Osteocyte (in vitro differentiated cells): ENCODE measurements at regions not wholly inside any gene's neighbourhood (a gene's known extent, or its start where the extent isn't known, plus 50 kb on each side); places are given as distances from the start of the nearest gene placed in this dataset.

ENCODE experiments used
- DNase-seq: peaks from one replicate; pipeline ENCODE4 v3.0.0; 2021; ENCODE audit warnings: mixed read lengths; ENCODE audit not compliant: unreplicated experiment; ENCODE audit errors: extremely low spot score
- H3K27ac Mint-ChIP-seq: one replicate; pipeline ENCODE4 v1.8.0; 2021; ENCODE audit warnings: mild to moderate bottlenecking, mixed read lengths; ENCODE audit not compliant: unreplicated experiment
- H3K27me3 Mint-ChIP-seq: one replicate; pipeline ENCODE4 v1.8.0; 2021; ENCODE audit warnings: mixed read lengths; ENCODE audit not compliant: unreplicated experiment
- H3K36me3 Mint-ChIP-seq: one replicate; pipeline ENCODE4 v1.8.0; 2021; ENCODE audit warnings: mixed read lengths; ENCODE audit not compliant: unreplicated experiment
- H3K4me1 Mint-ChIP-seq: one replicate; pipeline ENCODE4 v1.8.0; 2021; ENCODE audit warnings: mixed read lengths; ENCODE audit not compliant: unreplicated experiment
- H3K4me3 Mint-ChIP-seq: one replicate; pipeline ENCODE4 v1.8.0; 2021; ENCODE audit warnings: mild to moderate bottlenecking, moderate library complexity, mixed read lengths; ENCODE audit not compliant: unreplicated experiment
- H3K9me3 Mint-ChIP-seq: one replicate; pipeline ENCODE4 v1.8.0; 2021; ENCODE audit warnings: mixed read lengths; ENCODE audit not compliant: unreplicated experiment
- CTCF ChIP-seq: fragments of 200-600 bp; sonication (generic); IDR thresholded peaks from 2 replicates; pipeline ENCODE4 v1.5.0; 2021; ENCODE audit warnings: antibody characterized with exemption, mild to moderate bottlenecking, moderate library complexity

- no peak for TF ChIP-seq CTCF
- H3K4me1 Mint-ChIP-seq: no peaks in the 10 kb centered on the region
- DNase-seq: no peak
- no peak overlapping the region for H3K27ac Mint-ChIP-seq
- H3K9me3 Mint-ChIP-seq: peaks cover 25% of the 10 kb centered on the region
- H3K4me3 Mint-ChIP-seq: no peak overlapping the region
- H3K27me3 Mint-ChIP-seq: no peaks in the 10 kb centered on the region
- H3K36me3 Mint-ChIP-seq: no peaks in the 10 kb centered on the region
Observed at GRCh38 chr13:52949742-52950141, 78.9 kb upstream of the OLFM4 start.

GRCh38 chr13:52949044-52949443 is 79.6 kb upstream of the OLFM4 start:
- H3K36me3 Mint-ChIP-seq: no peaks in the 10 kb centered on the region
- H3K4me1 Mint-ChIP-seq: no peaks in the 10 kb centered on the region
- H3K27ac Mint-ChIP-seq: no peak overlapping the region
- H3K9me3 Mint-ChIP-seq: peaks cover 31% of the 10 kb centered on the region
- no peak for TF ChIP-seq CTCF
- no peaks in the 10 kb centered on the region for H3K27me3 Mint-ChIP-seq
- DNase-seq: no peak
- H3K4me3 Mint-ChIP-seq: no peak overlapping the region

- H3K36me3 Mint-ChIP-seq: no peaks in the 10 kb centered on the region
- peaks cover 37% of the 10 kb centered on the region for H3K9me3 Mint-ChIP-seq
- H3K27ac Mint-ChIP-seq: no peak overlapping the region
- no peaks in the 10 kb centered on the region for H3K27me3 Mint-ChIP-seq
- no peak for TF ChIP-seq CTCF
- no peak for DNase-seq
- no peaks in the 10 kb centered on the region for H3K4me1 Mint-ChIP-seq
- H3K4me3 Mint-ChIP-seq: no peak overlapping the region
Observed at GRCh38 chr13:52947921-52948373, 80.7 kb upstream of the OLFM4 start.

- no peak overlapping the region for H3K27ac Mint-ChIP-seq
- H3K27me3 Mint-ChIP-seq: no peaks in the 10 kb centered on the region
- DNase-seq: no peak
- no peaks in the 10 kb centered on the region for H3K36me3 Mint-ChIP-seq
- TF ChIP-seq CTCF: no peak
- no peaks in the 10 kb centered on the region for H3K4me1 Mint-ChIP-seq
- peaks cover 30% of the 10 kb centered on the region for H3K9me3 Mint-ChIP-seq
- H3K4me3 Mint-ChIP-seq: no peak overlapping the region
Observed at GRCh38 chr13:52945348-52945747, 83.3 kb upstream of the OLFM4 start.

- Mint-ChIP-seq H3K4me3 (no peak overlapping the region), H3K9me3 (peaks cover 34% of the 10 kb centered on the region), H3K4me1 (no peaks in the 10 kb centered on the region), H3K27me3 (no peaks in the 10 kb centered on the region), H3K27ac (no peak overlapping the region), H3K36me3 (no peaks in the 10 kb centered on the region)
- no peak for TF ChIP-seq CTCF
- DNase-seq: no peak
Observed at GRCh38 chr13:52944697-52945096, 83.9 kb upstream of the OLFM4 start.
